OCI-LY7 (cell line): ENCODE measurements at regions not wholly inside any gene's neighbourhood (a gene's known extent, or its start where the extent isn't known, plus 50 kb on each side); places are given as distances from the start of the nearest gene placed in this dataset.

Experiments
- CTCF ChIP-seq: fragments of 200-600 bp; sonication (generic); conservative IDR thresholded peaks from 2 replicates; pipeline ENCODE4 v1.5.1; 2014; ENCODE audit warnings: mild to moderate bottlenecking, antibody characterized with exemption, low read length, moderate library complexity, mixed read lengths
- EZH2phosphoT487 ChIP-seq: fragments of 200-600 bp; sonication (generic); IDR thresholded peaks from 2 replicates; pipeline ENCODE4 v1.6.1; 2018; ENCODE audit warnings: low read depth, borderline replicate concordance, mild to moderate bottlenecking, mixed run types, antibody characterized with exemption, low read length, moderate library complexity, mixed read lengths

- TF ChIP-seq CTCF (no peak), EZH2phosphoT487 (no peak)
Measured at GRCh38 chr1:9434247-9435152, 104.8 kb upstream of the SLC25A33 start.
